Activated CD8-positive, alpha-beta T cell treated with anti-CD3 and anti-CD28 coated beads, Interleukin-2, amount 10 ng/mL, durations not matched to agents 7 days and 5 days (primary cell): ENCODE measurements at regions not wholly inside any gene's neighbourhood (a gene's known extent, or its start where the extent isn't known, plus 50 kb on each side); places are given as distances from the start of the nearest gene placed in this dataset.

ENCODE experiments used
- ATAC-seq: fragments of 150-1000 bp; cut with Tn5 transposase; one replicate; pipeline ENCODE4 v1.10.0; 2021; ENCODE audit warnings: moderate library complexity
- CTCF ChIA-PET: fragments of 350-600 bp; sonication (Branson Sonifier 250); formaldehyde crosslinking; loops from one replicate; lab custom pipeline; 2021; ENCODE audit warnings: antibody characterized with exemption; lab: Charles Lee
- POLR2A ChIA-PET: fragments of 350-600 bp; sonication (Branson Sonifier 250); formaldehyde crosslinking; loops from one replicate; lab custom pipeline; 2021; ENCODE audit warnings: antibody characterized with exemption; lab: Charles Lee
- DNase-seq: peaks from one replicate; pipeline ENCODE4 v3.0.0-alpha.2; 2020
- H3K27ac Mint-ChIP-seq: one replicate; pipeline ENCODE4 v1.8.0; 2021; ENCODE audit warnings: mild to moderate bottlenecking, mixed read lengths
- H3K27me3 Mint-ChIP-seq: one replicate; pipeline ENCODE4 v1.8.0; 2021; ENCODE audit warnings: low read depth, mixed read lengths
- H3K36me3 Mint-ChIP-seq: one replicate; pipeline ENCODE4 v1.8.0; 2021; ENCODE audit warnings: low read depth, mixed read lengths
- H3K4me1 Mint-ChIP-seq: one replicate; pipeline ENCODE4 v1.8.0; 2021; ENCODE audit warnings: low read depth, mixed read lengths
- H3K4me3 Mint-ChIP-seq: one replicate; pipeline ENCODE4 v1.8.0; 2021; ENCODE audit warnings: mild to moderate bottlenecking, mixed read lengths
- H3K9me3 Mint-ChIP-seq: one replicate; pipeline ENCODE4 v1.8.0; 2022; ENCODE audit warnings: mixed read lengths; ENCODE audit not compliant: insufficient read depth

- POLR2A ChIA-PET: no interaction called here
- Mint-ChIP-seq H3K36me3 (no peaks in the 10 kb centered on the region), H3K27ac (no peak overlapping the region), H3K4me1 (peaks cover 2% of the 10 kb centered on the region), H3K4me3 (no peak overlapping the region), H3K27me3 (no peaks in the 10 kb centered on the region), H3K9me3 (no peaks in the 10 kb centered on the region)
- ATAC-seq (no peak), DNase-seq (no peak)
- CTCF ChIA-PET: no interaction called here
These were observed 151.2 kb upstream of the GATB start for GRCh38 chr4:151911970-151912369.

GRCh38 chr4:151908734-151909497 is 148.1 kb upstream of the GATB start:
- Mint-ChIP-seq H3K27me3 (no peaks in the 10 kb centered on the region), H3K9me3 (no peaks in the 10 kb centered on the region), H3K4me3 (no peak overlapping the region), H3K4me1 (peaks cover 7% of the 10 kb centered on the region), H3K27ac (no peak overlapping the region), H3K36me3 (no peaks in the 10 kb centered on the region)
- DNase-seq (no peak), ATAC-seq (no peak)
- POLR2A ChIA-PET: no interaction called here
- CTCF ChIA-PET: interaction anchor here (0.6 to 1.1 kb wide), 2 partner anchors 9 to 22 kb away, joined by 3 read pairs; no protein-coding TSS in a partner anchor

DNA sequence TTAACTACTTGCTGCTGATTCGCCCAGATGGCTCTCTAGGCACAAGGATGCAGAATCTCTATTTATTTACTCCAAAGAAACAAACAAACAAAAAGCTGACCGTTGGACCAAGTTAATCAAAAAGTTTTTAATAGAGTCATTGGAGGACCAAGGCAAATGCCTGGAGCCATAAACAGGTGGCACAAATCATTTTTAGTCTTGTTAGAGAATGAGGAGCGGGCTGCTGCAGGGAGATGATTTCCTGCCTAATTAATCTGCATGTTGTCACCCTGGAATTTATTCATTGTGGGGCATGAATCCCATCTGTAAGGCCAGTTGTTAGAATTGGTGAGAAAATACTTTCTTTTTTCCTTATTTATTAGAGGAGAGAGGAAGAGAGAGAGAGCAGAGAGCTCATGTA is 147.4 kb upstream of the GATB start:
- DNase-seq (no peak), ATAC-seq (no peak)
- no peaks in the 10 kb centered on the region for H3K27me3 Mint-ChIP-seq
- no peak overlapping the region for H3K27ac Mint-ChIP-seq
- ChIA-PET POLR2A (no interaction called here), CTCF (interaction anchor here (1.1 kb wide), 1 partner anchor 10 kb away, joined by 3 read pairs; no protein-coding TSS in a partner anchor)
- H3K36me3 Mint-ChIP-seq: no peaks in the 10 kb centered on the region
- H3K4me1 Mint-ChIP-seq: peaks cover 7% of the 10 kb centered on the region
- H3K4me3 Mint-ChIP-seq: no peak overlapping the region
- peaks cover 2% of the 10 kb centered on the region for H3K9me3 Mint-ChIP-seq

DNA sequence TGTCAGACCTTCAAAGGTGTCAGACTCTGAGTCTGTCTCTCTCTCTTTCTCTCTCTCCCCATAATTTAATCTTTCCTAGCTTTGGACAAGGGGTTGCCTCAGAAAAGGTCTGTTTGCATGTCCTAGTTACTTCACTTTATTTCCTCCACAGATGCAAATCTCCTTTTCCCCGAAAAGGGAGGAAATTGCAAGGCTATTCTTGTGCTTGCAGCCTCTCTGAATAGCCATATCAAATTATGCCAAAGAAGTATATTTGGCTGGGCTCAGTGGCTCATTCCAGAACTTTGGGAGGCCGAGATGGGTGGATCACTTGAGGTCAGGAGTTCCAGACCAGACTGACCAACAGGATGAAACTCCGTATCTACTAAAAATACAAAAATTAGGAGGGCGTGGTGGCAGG is 145.6 kb upstream of the GATB start:
- no peak overlapping the region for H3K27ac Mint-ChIP-seq
- peaks cover 14% of the 10 kb centered on the region for H3K9me3 Mint-ChIP-seq
- ATAC-seq: no peak
- DNase-seq: no peak
- H3K4me1 Mint-ChIP-seq: peaks cover 7% of the 10 kb centered on the region
- POLR2A ChIA-PET: no interaction called here
- no peaks in the 10 kb centered on the region for H3K36me3 Mint-ChIP-seq
- H3K4me3 Mint-ChIP-seq: no peak overlapping the region
- H3K27me3 Mint-ChIP-seq: no peaks in the 10 kb centered on the region
- CTCF ChIA-PET: no interaction called here

- no peak overlapping the region for H3K4me3 Mint-ChIP-seq
- H3K27ac Mint-ChIP-seq: no peak overlapping the region
- peaks cover 14% of the 10 kb centered on the region for H3K9me3 Mint-ChIP-seq
- H3K4me1 Mint-ChIP-seq: peaks cover 7% of the 10 kb centered on the region
- no peak for ATAC-seq
- no peaks in the 10 kb centered on the region for H3K27me3 Mint-ChIP-seq
- CTCF ChIA-PET: no interaction called here
- H3K36me3 Mint-ChIP-seq: no peaks in the 10 kb centered on the region
- no peak for DNase-seq
- POLR2A ChIA-PET: no interaction called here
These were observed 144.4 kb upstream of the GATB start for GRCh38 chr4:151905197-151905596.

DNA sequence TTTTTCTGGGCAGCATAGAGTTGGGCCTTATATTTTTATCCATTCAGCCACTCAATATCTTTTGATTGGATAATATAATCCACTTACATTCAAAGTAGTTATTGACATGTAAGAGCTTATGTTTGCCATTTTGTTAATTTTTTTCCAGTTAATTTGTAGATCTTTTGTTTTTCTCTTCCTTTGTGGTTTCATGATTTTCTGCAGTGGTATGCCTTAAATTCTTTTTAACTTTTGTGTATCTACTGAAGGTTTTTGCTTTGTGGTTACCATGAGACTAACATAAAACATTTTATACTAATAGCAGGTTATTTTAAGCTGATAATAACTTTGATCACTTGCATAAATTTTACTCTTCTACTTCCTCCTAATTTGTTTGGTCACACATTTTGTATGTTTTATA is 140.8 kb upstream of the GATB start:
- ATAC-seq (no peak), DNase-seq (no peak)
- ChIA-PET CTCF (no interaction called here), POLR2A (no interaction called here)
- H3K4me1 Mint-ChIP-seq: peaks cover 7% of the 10 kb centered on the region
- no peaks in the 10 kb centered on the region for H3K27me3 Mint-ChIP-seq
- no peak overlapping the region for H3K4me3 Mint-ChIP-seq
- H3K36me3 Mint-ChIP-seq: no peaks in the 10 kb centered on the region
- no peak overlapping the region for H3K27ac Mint-ChIP-seq
- H3K9me3 Mint-ChIP-seq: peaks cover 14% of the 10 kb centered on the region

DNA sequence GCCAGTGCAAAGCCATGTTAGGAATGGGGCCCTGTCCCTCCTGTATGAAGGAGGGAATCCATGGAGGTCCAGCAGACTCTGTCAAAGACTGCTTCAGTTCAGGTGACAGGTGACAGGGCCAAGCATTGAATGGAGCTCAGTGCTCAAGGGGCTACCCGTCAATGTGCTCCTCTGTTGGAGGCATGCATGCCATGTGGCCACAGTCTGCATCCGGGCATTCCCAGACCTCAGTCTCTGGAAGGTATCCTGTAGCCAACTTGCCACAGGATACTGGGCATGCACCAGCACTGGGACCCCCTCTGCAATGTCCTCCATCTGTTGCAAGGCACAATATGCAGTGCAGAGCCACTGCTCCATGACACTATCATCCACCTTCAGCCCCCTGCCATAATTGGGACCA is 136.1 kb upstream of the GATB start:
- DNase-seq (no peak), ATAC-seq (no peak)
- Mint-ChIP-seq H3K4me1 (no peaks in the 10 kb centered on the region), H3K9me3 (no peaks in the 10 kb centered on the region), H3K27ac (no peak overlapping the region), H3K4me3 (no peak overlapping the region), H3K27me3 (no peaks in the 10 kb centered on the region), H3K36me3 (no peaks in the 10 kb centered on the region)
- ChIA-PET CTCF (no interaction called here), POLR2A (no interaction called here)

- ChIA-PET CTCF (no interaction called here), POLR2A (no interaction called here)
- H3K9me3 Mint-ChIP-seq: no peaks in the 10 kb centered on the region
- H3K4me1 Mint-ChIP-seq: no peaks in the 10 kb centered on the region
- no peaks in the 10 kb centered on the region for H3K36me3 Mint-ChIP-seq
- H3K27ac Mint-ChIP-seq: no peak overlapping the region
- H3K4me3 Mint-ChIP-seq: no peak overlapping the region
- DNase-seq (no peak), ATAC-seq (no peak)
- no peaks in the 10 kb centered on the region for H3K27me3 Mint-ChIP-seq
These were observed 134.9 kb upstream of the GATB start for GRCh38 chr4:151895671-151896070.

- ChIA-PET CTCF (no interaction called here), POLR2A (no interaction called here)
- Mint-ChIP-seq H3K9me3 (no peaks in the 10 kb centered on the region), H3K4me1 (no peaks in the 10 kb centered on the region), H3K4me3 (no peak overlapping the region), H3K36me3 (no peaks in the 10 kb centered on the region), H3K27ac (no peak overlapping the region), H3K27me3 (no peaks in the 10 kb centered on the region)
- ATAC-seq (no peak), DNase-seq (no peak)
These were observed 133.4 kb upstream of the GATB start for GRCh38 chr4:151894246-151894645.

DNA sequence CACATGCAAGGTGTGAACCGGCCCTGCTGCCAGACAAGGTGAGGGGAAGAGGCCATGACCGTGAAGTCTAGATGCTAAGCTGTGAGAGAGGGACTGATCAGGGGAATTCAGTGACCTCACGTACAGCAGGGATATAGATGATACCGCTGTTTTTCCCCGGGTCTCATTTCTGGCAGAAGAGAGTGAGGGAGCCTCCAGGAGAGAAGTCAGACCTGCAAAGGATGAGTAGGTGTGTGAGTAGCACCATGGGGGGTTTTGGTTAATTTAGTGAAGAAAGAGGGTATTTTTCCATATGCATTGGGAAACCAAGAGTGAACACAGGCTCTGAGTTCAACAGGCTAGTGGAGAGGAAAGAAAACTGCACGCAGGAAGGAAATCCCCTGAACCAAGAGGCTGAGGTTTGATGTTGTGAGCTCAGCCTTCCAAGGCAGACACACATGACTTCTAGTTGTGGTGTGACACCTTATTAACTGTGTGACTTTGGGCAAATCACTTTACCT is 127.6 kb upstream of the GATB start:
- ChIA-PET POLR2A (no interaction called here), CTCF (no interaction called here)
- H3K27ac Mint-ChIP-seq: no peak overlapping the region
- H3K4me3 Mint-ChIP-seq: no peak overlapping the region
- no peaks in the 10 kb centered on the region for H3K27me3 Mint-ChIP-seq
- ATAC-seq (peak; percentile 23), DNase-seq (no peak)
- H3K9me3 Mint-ChIP-seq: no peaks in the 10 kb centered on the region
- peaks cover 14% of the 10 kb centered on the region for H3K4me1 Mint-ChIP-seq
- H3K36me3 Mint-ChIP-seq: no peaks in the 10 kb centered on the region

- ATAC-seq (no peak), DNase-seq (no peak)
- ChIA-PET POLR2A (no interaction called here), CTCF (no interaction called here)
- H3K4me3 Mint-ChIP-seq: no peak overlapping the region
- no peaks in the 10 kb centered on the region for H3K36me3 Mint-ChIP-seq
- H3K27ac Mint-ChIP-seq: no peak overlapping the region
- no peaks in the 10 kb centered on the region for H3K27me3 Mint-ChIP-seq
- peaks cover 14% of the 10 kb centered on the region for H3K4me1 Mint-ChIP-seq
- no peaks in the 10 kb centered on the region for H3K9me3 Mint-ChIP-seq
These were observed 127.0 kb upstream of the GATB start for GRCh38 chr4:151887816-151888180.

GRCh38 chr4:151887031-151887815 is 126.4 kb upstream of the GATB start:
- peaks cover 18% of the 10 kb centered on the region for H3K4me1 Mint-ChIP-seq
- CTCF ChIA-PET: interaction anchor here (1.0 kb wide), 1 partner anchor 22 kb away, joined by 3 read pairs; no protein-coding TSS in a partner anchor
- H3K27me3 Mint-ChIP-seq: no peaks in the 10 kb centered on the region
- H3K27ac Mint-ChIP-seq: no peak overlapping the region
- DNase-seq: no peak
- H3K9me3 Mint-ChIP-seq: no peaks in the 10 kb centered on the region
- POLR2A ChIA-PET: no interaction called here
- H3K36me3 Mint-ChIP-seq: no peaks in the 10 kb centered on the region
- ATAC-seq: no peak
- no peak overlapping the region for H3K4me3 Mint-ChIP-seq
